LNCaP clone FGC (cell line): ENCODE measurements at regions not wholly inside any gene's neighbourhood (a gene's known extent, or its start where the extent isn't known, plus 50 kb on each side); places are given as distances from the start of the nearest gene placed in this dataset.

Source experiments
- DNase-seq: peaks from one replicate; pipeline ENCODE4 v3.0.0-alpha.2; 2011; ENCODE audit warnings: low read depth
- H3K4me3 ChIP-seq: 2 replicates; pipeline ENCODE4 v1.5.1; 2011; ENCODE audit warnings: mild to moderate bottlenecking, low read depth, low read length, control low read depth
- CTCF ChIP-seq: IDR thresholded peaks from 2 replicates; pipeline ENCODE4 v1.5.1; 2012; ENCODE audit warnings: mild to moderate bottlenecking; ENCODE audit not compliant: control insufficient read depth, insufficient read depth; ENCODE audit errors: extremely low read depth

GRCh38 chr10:44787480-44788075 is 123.6 kb upstream of the TMEM72 start:
- no peak for TF ChIP-seq CTCF
- DNase-seq = no peak
- H3K4me3 ChIP-seq = no peak overlapping the region

GRCh38 chr10:44788147-44789129 is 122.7 kb upstream of the TMEM72 start:
- no peak overlapping the region for H3K4me3 ChIP-seq
- TF ChIP-seq CTCF = no peak
- DNase-seq = no peak

GRCh38 chr10:44792119-44792775 is 118.9 kb upstream of the TMEM72 start:
- DNase-seq = no peak
- H3K4me3 ChIP-seq = no peak overlapping the region
- no peak for TF ChIP-seq CTCF

- H3K4me3 ChIP-seq = no peak overlapping the region
- DNase-seq = no peak
- TF ChIP-seq CTCF = no peak
These were observed 111.2 kb upstream of the TMEM72 start for GRCh38 chr10:44799966-44800365.

GRCh38 chr10:44801383-44802327 is 109.5 kb upstream of the TMEM72 start:
- DNase-seq = peak; percentile 89
- no peak for TF ChIP-seq CTCF
- H3K4me3 ChIP-seq = no peak overlapping the region

- no peak for TF ChIP-seq CTCF
- no peak for DNase-seq
- H3K4me3 ChIP-seq = no peak overlapping the region
These were observed 107.3 kb upstream of the TMEM72 start for GRCh38 chr10:44803862-44804261.
